Fibroblast of pulmonary artery (primary cell): ENCODE measurements at regions not wholly inside any gene's neighbourhood (a gene's known extent, or its start where the extent isn't known, plus 50 kb on each side); places are given as distances from the start of the nearest gene placed in this dataset.
A peak's percentile ranks its signal among the peaks of the same experiment; 100 is the strongest.

Source experiments
- DNase-seq: peaks from one replicate; pipeline ENCODE4 v3.0.0-alpha.2; 2010; ENCODE audit warnings: low read depth
- H3K4me3 ChIP-seq: replicated peaks from 2 replicates; pipeline ENCODE4 v1.5.1; 2011; ENCODE audit warnings: low read depth, mild to moderate bottlenecking, control low read depth, low read length, moderate library complexity
- TF ChIP-seq, protein P1 (sequence below): IDR thresholded peaks from 2 replicates; pipeline ENCODE4 v1.5.1; 2011; ENCODE audit warnings: mild to moderate bottlenecking, control low read depth, low read length, inconsistent platforms; ENCODE audit errors: missing control alignments

DNA sequence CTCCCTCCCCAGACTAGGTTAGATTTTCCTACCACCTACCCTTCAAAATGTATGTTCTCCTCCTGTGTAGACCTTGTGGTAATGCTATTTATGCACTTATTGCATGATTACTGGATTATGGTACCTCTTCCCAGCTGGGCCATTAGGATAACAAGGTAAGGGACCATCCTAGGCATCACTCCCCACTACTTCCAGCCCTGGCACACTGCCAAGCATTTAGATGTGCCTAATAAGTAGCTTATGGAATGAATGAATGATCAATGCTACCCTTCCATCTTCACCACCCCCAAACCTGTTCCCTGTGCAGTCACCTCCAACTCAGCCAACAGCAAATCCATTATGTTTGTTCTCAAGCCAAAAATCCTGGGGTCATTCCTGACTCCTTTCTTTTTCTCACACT is 93.4 kb downstream of the C1QL2 start:
- no peak for DNase-seq
- TF ChIP-seq, protein P1, sequence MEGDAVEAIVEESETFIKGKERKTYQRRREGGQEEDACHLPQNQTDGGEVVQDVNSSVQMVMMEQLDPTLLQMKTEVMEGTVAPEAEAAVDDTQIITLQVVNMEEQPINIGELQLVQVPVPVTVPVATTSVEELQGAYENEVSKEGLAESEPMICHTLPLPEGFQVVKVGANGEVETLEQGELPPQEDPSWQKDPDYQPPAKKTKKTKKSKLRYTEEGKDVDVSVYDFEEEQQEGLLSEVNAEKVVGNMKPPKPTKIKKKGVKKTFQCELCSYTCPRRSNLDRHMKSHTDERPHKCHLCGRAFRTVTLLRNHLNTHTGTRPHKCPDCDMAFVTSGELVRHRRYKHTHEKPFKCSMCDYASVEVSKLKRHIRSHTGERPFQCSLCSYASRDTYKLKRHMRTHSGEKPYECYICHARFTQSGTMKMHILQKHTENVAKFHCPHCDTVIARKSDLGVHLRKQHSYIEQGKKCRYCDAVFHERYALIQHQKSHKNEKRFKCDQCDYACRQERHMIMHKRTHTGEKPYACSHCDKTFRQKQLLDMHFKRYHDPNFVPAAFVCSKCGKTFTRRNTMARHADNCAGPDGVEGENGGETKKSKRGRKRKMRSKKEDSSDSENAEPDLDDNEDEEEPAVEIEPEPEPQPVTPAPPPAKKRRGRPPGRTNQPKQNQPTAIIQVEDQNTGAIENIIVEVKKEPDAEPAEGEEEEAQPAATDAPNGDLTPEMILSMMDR = no peak
- no peak overlapping the region for H3K4me3 ChIP-seq

DNA sequence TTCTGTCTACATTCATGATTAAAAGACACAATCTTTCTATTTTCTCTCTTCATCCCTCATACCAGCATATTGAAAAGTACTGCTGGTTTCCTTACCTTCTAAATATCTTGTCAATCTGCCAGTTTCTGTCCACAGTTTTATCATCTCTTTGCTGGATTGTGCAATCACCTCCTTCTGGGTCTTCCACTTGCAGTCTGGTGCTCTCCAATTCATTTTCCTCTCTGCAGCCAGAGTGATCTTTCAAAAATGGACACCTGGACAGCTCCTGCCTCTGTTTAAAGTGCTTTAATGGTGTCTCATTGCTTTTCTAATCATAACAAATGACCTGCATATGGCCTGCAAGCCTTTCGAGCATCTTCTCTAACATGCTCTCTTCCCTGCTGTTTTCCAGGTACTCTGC is 94.0 kb downstream of the C1QL2 start:
- no peak overlapping the region for H3K4me3 ChIP-seq
- TF ChIP-seq, protein P1 = no peak
- DNase-seq = peak; percentile 16

DNA sequence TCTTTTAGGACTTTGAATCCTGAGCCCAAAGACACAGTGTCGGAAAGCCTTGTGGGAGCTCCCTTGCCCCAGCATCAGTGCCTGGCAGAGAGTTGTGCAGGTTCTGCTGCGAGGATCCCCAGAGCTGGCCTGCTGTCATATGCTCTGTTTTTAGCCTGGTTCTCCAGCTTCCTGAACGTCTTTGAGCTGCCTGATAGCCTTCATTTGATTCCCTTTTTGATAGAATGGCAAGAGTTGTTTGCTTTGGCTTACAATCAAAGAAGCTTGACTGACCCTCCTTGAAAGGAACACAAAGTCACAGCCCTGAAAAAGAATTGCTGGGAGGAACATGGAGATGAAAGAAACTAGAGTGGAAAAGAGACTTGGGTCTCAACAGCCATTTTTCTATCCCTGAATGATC is 95.4 kb downstream of the C1QL2 start:
- no peak for DNase-seq
- TF ChIP-seq, protein P1 = no peak
- no peak overlapping the region for H3K4me3 ChIP-seq

DNA sequence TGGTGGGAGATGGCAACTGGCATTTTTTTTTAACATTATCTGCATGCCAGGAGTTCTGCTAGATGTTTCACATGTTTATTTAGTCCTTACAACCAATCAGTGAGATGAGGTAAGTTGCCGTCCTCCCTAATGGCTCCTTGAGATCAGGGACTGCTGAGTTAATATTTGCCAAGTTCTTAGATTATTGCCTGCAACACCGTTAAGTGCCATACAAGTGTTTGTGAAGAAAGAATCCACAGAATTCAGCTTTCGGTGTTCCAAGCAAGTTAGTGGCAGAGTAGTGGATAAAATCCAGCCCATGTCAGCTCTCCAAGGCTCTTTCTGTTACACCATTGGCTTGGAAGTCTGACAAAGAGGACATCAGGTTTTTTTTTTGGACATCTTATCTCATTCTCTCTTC is 95.9 kb downstream of the C1QL2 start:
- no peak overlapping the region for H3K4me3 ChIP-seq
- DNase-seq = no peak
- TF ChIP-seq, protein P1 = no peak

- H3K4me3 ChIP-seq = no peak overlapping the region
- TF ChIP-seq, protein P1 = no peak
- no peak for DNase-seq
Observed at GRCh38 chr2:119062179-119062578, 96.4 kb downstream of the C1QL2 start.

GRCh38 chr2:119059940-119060339 is 98.6 kb downstream of the C1QL2 start:
- TF ChIP-seq, protein P1 = no peak
- DNase-seq = no peak
- H3K4me3 ChIP-seq = no peak overlapping the region

DNA sequence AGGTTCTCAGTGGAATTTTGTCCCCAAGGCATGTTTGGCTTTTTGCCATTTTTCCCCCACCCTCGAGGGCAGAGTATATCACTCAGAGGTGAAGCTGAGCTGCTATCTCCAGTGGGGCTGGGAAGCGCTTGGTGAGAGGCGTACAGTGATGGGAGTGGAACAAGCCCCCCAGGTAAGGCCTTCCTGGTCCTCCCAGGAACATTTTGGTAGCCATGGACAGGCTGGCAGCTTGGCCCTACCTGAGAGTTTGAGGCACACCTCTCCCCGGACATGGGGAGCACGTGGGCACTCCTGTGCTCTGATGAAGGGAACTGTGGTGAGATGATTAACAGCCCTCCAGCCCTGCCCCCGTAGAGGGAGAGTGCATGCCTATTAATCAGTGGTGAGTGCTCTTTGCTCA is 99.3 kb downstream of the C1QL2 start:
- no peak for DNase-seq
- TF ChIP-seq, protein P1 = no peak
- no peak overlapping the region for H3K4me3 ChIP-seq
